Smooth muscle cell (in vitro differentiated cells): ENCODE measurements at regions not wholly inside any gene's neighbourhood (a gene's known extent, or its start where the extent isn't known, plus 50 kb on each side); places are given as distances from the start of the nearest gene placed in this dataset.

ENCODE experiments used
- DNase-seq: peaks from one replicate; lab custom pipeline; 2025; ENCODE audit not compliant: unreplicated experiment; lab: John Stamatoyannopoulos, UW
- H2AFZ ChIP-seq: fragments of 200-600 bp; sonication (generic); 2 replicates; pipeline ENCODE4 v1.6.0; 2016; ENCODE audit warnings: antibody characterized with exemption, low read depth, mild to moderate bottlenecking
- H3F3A ChIP-seq: fragments of 200-600 bp; sonication (generic); 2 replicates; pipeline ENCODE4 v1.6.0; 2017; ENCODE audit warnings: antibody characterized with exemption, low read depth
- H3K27ac ChIP-seq: fragments of 200-600 bp; sonication (generic); 2 replicates; pipeline ENCODE4 v1.5.1; 2016; ENCODE audit warnings: low read depth, mild to moderate bottlenecking
- H3K27me3 ChIP-seq: fragments of 200-600 bp; sonication (generic); 2 replicates; pipeline ENCODE4 v1.6.1; 2016; ENCODE audit warnings: low read depth, mild to moderate bottlenecking
- H3K36me3 ChIP-seq: fragments of 200-600 bp; sonication (generic); 2 replicates; pipeline ENCODE4 v1.5.1; 2016; ENCODE audit warnings: low read depth
- H3K4me1 ChIP-seq: fragments of 200-600 bp; sonication (generic); 2 replicates; pipeline ENCODE4 v1.5.1; 2016; ENCODE audit warnings: low read depth
- H3K4me2 ChIP-seq: fragments of 200-600 bp; sonication (generic); 2 replicates; pipeline ENCODE4 v1.6.0; 2016; ENCODE audit warnings: mild to moderate bottlenecking
- H3K4me3 ChIP-seq: fragments of 200-600 bp; sonication (generic); 2 replicates; pipeline ENCODE4 v1.5.1; 2016; ENCODE audit warnings: mild to moderate bottlenecking
- H3K79me2 ChIP-seq: fragments of 200-600 bp; sonication (generic); 2 replicates; pipeline ENCODE4 v1.6.0; 2016; ENCODE audit warnings: low read depth, mild to moderate bottlenecking
- H3K9ac ChIP-seq: fragments of 200-600 bp; sonication (generic); 2 replicates; pipeline ENCODE4 v1.6.0; 2016; ENCODE audit warnings: low read depth
- H3K9me3 ChIP-seq: fragments of 200-600 bp; sonication (generic); replicated peaks from 2 replicates; pipeline ENCODE4 v1.5.1; 2016; ENCODE audit warnings: low read depth
- H4K20me1 ChIP-seq: fragments of 200-600 bp; sonication (generic); 2 replicates; pipeline ENCODE4 v1.6.0; 2016; ENCODE audit warnings: low read depth
- CTCF ChIP-seq: fragments of 200-600 bp; sonication (generic); IDR thresholded peaks from 2 replicates; pipeline ENCODE4 v1.5.1; 2017; ENCODE audit warnings: borderline replicate concordance, mild to moderate bottlenecking, antibody characterized with exemption; ENCODE audit not compliant: insufficient read depth, poor library complexity, severe bottlenecking
- WGBS: methylation state at CpG from one replicate; pipeline ENCODE4 v1.1.7; 2016; ENCODE audit warnings: low lambda C conversion rate; 5-methylcytosine and 5-hydroxymethylcytosine counted together

- H3F3A ChIP-seq = peaks cover 10% of the 10 kb centered on the region
Measured at GRCh38 chr16:64150193-64150592, 971.7 kb downstream of the CDH11 start.

DNA sequence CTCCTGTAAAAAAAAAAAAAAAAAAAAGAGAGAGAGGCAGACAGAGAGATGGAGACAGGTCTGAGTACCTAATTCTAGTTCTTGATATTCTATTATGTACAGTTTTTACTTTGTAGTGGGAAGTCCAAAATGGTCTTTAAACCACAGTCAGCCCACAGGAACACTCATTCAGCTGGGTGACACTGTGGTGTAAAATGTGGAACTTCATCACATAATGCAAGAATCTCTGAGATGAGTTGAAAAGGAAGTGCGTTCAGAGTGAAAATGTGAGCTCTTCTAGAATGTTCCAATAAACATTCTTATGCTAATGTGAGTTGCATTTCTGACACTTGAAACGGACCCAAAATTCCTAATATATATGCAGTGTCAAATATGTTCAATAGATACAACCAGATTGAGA, 972.1 kb downstream of the CDH11 start:
- no peaks in the 10 kb centered on the region for H3K9me3 ChIP-seq
- H3K4me1 ChIP-seq = peaks cover 3% of the 10 kb centered on the region
- no peaks in the 10 kb centered on the region for H3K27me3 ChIP-seq
- no peaks in the 10 kb centered on the region for H3K79me2 ChIP-seq
- no peak overlapping the region for H3K9ac ChIP-seq
- peaks cover 10% of the 10 kb centered on the region for H3F3A ChIP-seq
- WGBS = 78% methylated on average over 2 of the region's 2 CpGs
- H4K20me1 ChIP-seq = no peaks in the 10 kb centered on the region
- H3K36me3 ChIP-seq = peaks cover 3% of the 10 kb centered on the region
- H3K27ac ChIP-seq = no peak overlapping the region
- no peak for DNase-seq
- no peak for TF ChIP-seq CTCF
- no peak overlapping the region for H2AFZ ChIP-seq
- H3K4me3 ChIP-seq = no peak overlapping the region
- no peak overlapping the region for H3K4me2 ChIP-seq

More at GRCh38 chr16:64150193-64150592, 971.7 kb downstream of the CDH11 start:
- Histone ChIP-seq H4K20me1 (no peaks in the 10 kb centered on the region), H3K36me3 (peaks cover 3% of the 10 kb centered on the region), H3K9me3 (no peaks in the 10 kb centered on the region), H3K4me1 (no peaks in the 10 kb centered on the region), H3K4me2 (no peak overlapping the region), H3K79me2 (no peaks in the 10 kb centered on the region), H3K9ac (no peak overlapping the region), H3K27me3 (no peaks in the 10 kb centered on the region), H2AFZ (no peak overlapping the region), H3K4me3 (no peak overlapping the region), H3K27ac (no peak overlapping the region)
- no peak for TF ChIP-seq CTCF
- no peak for DNase-seq
- WGBS = 93% methylated on average over 3 of the region's 3 CpGs

GRCh38 chr16:64148356-64148755, 973.5 kb downstream of the CDH11 start:
- H3K9me3 ChIP-seq = no peaks in the 10 kb centered on the region
- no peak for TF ChIP-seq CTCF

DNA sequence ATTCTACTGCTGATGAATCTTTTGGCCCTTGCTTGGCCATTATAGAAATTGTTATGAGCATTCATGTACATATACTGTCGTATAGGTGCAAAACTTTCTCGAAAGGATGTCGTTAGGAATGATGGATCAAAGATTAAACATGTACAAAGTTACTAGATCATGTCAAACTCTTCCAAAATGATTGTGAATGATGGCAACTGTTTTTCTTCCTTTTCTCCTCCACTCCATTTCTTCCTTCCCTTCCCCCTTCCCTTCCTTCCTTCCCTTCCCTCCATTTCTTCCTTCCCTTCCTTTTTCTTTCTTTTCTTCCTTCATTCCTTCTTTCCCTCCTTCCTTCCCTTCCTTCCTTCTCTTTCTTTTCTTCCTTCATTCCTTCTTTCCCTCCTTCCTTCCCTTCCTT, 973.9 kb downstream of the CDH11 start:
- no peaks in the 10 kb centered on the region for H3K79me2 ChIP-seq
- TF ChIP-seq CTCF = no peak
- H3K4me3 ChIP-seq = no peak overlapping the region
- no peaks in the 10 kb centered on the region for H3K9me3 ChIP-seq
- DNase-seq = no peak
- H3K27ac ChIP-seq = no peak overlapping the region
- no peaks in the 10 kb centered on the region for H3K27me3 ChIP-seq
- H3K4me2 ChIP-seq = no peak overlapping the region
- H2AFZ ChIP-seq = no peak overlapping the region
- H3K36me3 ChIP-seq = peaks cover 3% of the 10 kb centered on the region
- H3F3A ChIP-seq = peaks cover 10% of the 10 kb centered on the region
- 99% methylated on average over 3 of the region's 3 CpGs for WGBS
- H3K4me1 ChIP-seq = peaks cover 9% of the 10 kb centered on the region
- H4K20me1 ChIP-seq = no peaks in the 10 kb centered on the region
- H3K9ac ChIP-seq = no peak overlapping the region

More at GRCh38 chr16:64148356-64148755, 973.5 kb downstream of the CDH11 start:
- H3K4me2 ChIP-seq = no peak overlapping the region
- H3K27me3 ChIP-seq = no peaks in the 10 kb centered on the region
- H3K36me3 ChIP-seq = peaks cover 3% of the 10 kb centered on the region
- peaks cover 9% of the 10 kb centered on the region for H3K4me1 ChIP-seq
- no peak overlapping the region for H3K9ac ChIP-seq
- no peaks in the 10 kb centered on the region for H4K20me1 ChIP-seq
- H3K4me3 ChIP-seq = no peak overlapping the region
- WGBS = 86% methylated on average over 1 of the region's 1 CpG
- H3K79me2 ChIP-seq = no peaks in the 10 kb centered on the region
- H2AFZ ChIP-seq = no peak overlapping the region
- DNase-seq = no peak
- H3F3A ChIP-seq = peaks cover 10% of the 10 kb centered on the region
- H3K27ac ChIP-seq = no peak overlapping the region
